Ovary (tissue), 3 donors: ENCODE measurements at regions not wholly inside any gene's neighbourhood (a gene's known extent, or its start where the extent isn't known, plus 50 kb on each side); places are given as distances from the start of the nearest gene placed in this dataset.

Source experiments
- CTCF ChIP-seq, 3 donors: fragments of 450-650 bp in 2 of 3; fragments of 200-600 bp in 1 of 3; IDR thresholded peaks; one replicate each; pipeline versions ENCODE4 v1.5.1 to v1.8.0; 2016 to 2022; ENCODE audit warnings: antibody characterized with exemption in 3 of 3, mild to moderate bottlenecking in 1 of 3
- POLR2A ChIP-seq: fragments of 450-650 bp; IDR thresholded peaks from one replicate; pipeline ENCODE4 v1.6.1; 2017; ENCODE audit warnings: antibody characterized with exemption, mild to moderate bottlenecking, moderate library complexity
- donor health status: DM: no; HTN: no; CAD: no.

- TF ChIP-seq POLR2A: no peak
- TF ChIP-seq CTCF (IDR thresholded peaks at IDR 0.05): no peak
Observed at GRCh38 chr18:24914171-24914525, 437.8 kb downstream of the ZNF521 start.
